Prostate gland (tissue), 2 donors: ENCODE measurements at regions not wholly inside any gene's neighbourhood (a gene's known extent, or its start where the extent isn't known, plus 50 kb on each side); places are given as distances from the start of the nearest gene placed in this dataset.
"Not testable (repeated sequence)": the region's sequence is repeated elsewhere in the genome, so short reads cannot be mapped to it uniquely, and the experiment has no call there.

Source experiments
- DNase-seq: peaks from one replicate; pipeline ENCODE4 v3.0.0-alpha.2; 2019; ENCODE audit warnings: low spot score
- H3K27ac ChIP-seq, 2 donors: fragments of 200-600 bp; sonication (generic); 2 replicates each; pipeline ENCODE4 v1.5.1; 2017 to 2019
- H3K27me3 ChIP-seq: fragments of 200-600 bp; sonication (generic); replicated peaks from 2 replicates; pipeline ENCODE4 v1.5.1; 2019; ENCODE audit not compliant: insufficient read depth
- H3K36me3 ChIP-seq, 2 donors: fragments of 200-600 bp; sonication (generic); 1 replicate in 1 of 2; 2 replicates in 1 of 2; pipeline versions ENCODE4 v1.5.1 to v1.8.1; 2017 to 2019
- H3K4me1 ChIP-seq: fragments of 200-600 bp; sonication (generic); replicated peaks from 2 replicates; pipeline ENCODE4 v1.5.1; 2019
- H3K4me3 ChIP-seq, 2 donors: fragments of 200-600 bp; sonication (generic); 2 replicates each; pipeline ENCODE4 v1.5.1; 2017 to 2019
- H3K9me3 ChIP-seq: fragments of 200-600 bp; sonication (generic); 2 replicates; pipeline ENCODE4 v1.5.1; 2017
- WGBS: methylation state at CpG from one replicate; pipeline ENCODE4 v1.1.5; 2018; 5-methylcytosine and 5-hydroxymethylcytosine counted together
- intact Hi-C: fragments of 100-400 bp; cut with DNase I; formaldehyde crosslinking; loops from one replicate; pipeline ENCODE4 v1.14.2; 2022
- small RNA-seq, 2 donors: library from RNA; depleted of rRNA; stranded (forward); fragments of <200 nt; gene quantifications; one replicate each; pipeline ENCODE3, GENCODE V24; 2016

DNA sequence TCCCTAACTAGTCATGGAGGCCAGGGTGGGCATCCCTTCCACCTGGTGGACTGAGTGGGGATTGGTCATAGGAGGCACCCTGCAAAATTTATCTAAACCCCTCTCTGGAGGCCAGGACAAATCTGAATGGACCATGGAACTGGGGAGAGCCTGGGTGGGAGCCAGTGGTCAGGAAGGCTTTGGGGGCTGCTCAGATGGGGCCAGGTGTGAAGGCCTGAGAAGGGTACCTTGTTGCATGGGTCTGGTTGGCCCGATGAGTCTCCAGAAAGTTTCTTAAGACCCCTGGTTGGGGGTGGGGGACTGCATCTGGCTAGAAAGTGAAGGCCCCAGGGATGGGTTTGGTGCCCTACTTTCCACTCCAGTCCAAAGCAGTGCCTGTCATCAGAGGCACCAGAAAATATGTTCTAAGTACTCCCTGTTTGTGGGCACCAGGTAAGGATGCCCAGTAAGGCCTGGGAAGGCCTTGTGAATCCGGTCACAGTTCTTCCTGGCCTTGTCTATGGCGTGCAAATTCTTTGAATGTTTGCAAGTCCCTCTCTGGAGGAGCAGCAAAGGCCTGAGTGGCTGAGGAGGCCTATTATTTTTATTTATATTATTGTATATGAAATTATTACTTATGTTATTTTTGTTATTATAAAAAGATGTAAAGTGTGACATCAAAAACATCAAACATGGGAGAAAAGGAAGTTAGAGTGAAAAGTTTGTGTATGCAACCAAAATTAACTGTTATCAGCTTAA is 1729.0 kb downstream of the SPATA31A7 start:
- H3K36me3 ChIP-seq, H3K4me1 ChIP-seq, H3K27me3 ChIP-seq, H3K4me3 ChIP-seq, DNase-seq, intact Hi-C loops, H3K27ac ChIP-seq, H3K9me3 ChIP-seq: not testable (repeated sequence)
- WGBS, result 88% methylated on average over 3 of the region's 3 CpGs

DNA sequence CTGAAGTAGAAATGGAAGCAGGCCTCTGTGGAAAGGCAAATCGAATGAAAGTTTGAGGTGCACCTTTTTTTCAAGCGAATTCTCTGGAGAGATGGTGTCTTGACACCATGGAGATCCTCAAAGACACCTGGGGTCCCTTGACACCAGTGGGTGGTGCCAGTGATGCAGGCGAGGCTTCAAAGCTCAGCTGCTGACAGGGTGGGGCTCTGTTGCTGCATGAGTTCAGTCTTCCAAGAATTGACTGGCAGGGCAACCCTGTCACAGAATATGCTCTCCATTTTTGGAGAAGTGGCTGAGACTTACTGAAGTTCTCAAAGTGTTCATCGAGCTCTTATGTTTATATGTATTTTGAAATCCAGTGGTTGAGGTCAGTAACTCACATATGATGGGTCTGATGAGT is 1741.6 kb downstream of the SPATA31A7 start:
- H3K4me1 ChIP-seq, H3K36me3 ChIP-seq, DNase-seq, H3K4me3 ChIP-seq, H3K9me3 ChIP-seq, H3K27ac ChIP-seq, H3K27me3 ChIP-seq, intact Hi-C loops: not testable (repeated sequence)
- WGBS, result no CpG with 5 or more reads among the region's 4 CpGs

DNA sequence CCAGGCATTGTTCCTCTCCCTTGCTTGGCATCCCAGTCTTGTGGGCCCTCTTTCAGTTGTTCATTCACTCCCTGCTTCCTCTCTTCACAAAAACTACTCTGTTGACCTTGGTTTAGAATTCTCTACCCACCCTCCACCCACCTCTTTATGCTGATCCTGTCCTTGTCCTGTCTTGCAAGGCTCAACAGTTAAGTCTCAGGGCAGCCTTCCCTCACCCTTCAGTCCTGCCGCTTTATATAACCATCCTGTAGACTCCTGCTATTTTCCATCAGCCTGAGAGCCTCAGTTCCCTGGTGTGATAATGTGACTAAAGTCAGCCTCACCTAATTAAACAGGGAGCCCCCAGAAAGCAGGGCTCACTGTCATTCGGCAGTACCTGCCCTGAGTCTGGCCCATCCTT is 1763.0 kb downstream of the SPATA31A7 start:
- H3K27me3 ChIP-seq, intact Hi-C loops, H3K4me3 ChIP-seq, H3K27ac ChIP-seq, H3K4me1 ChIP-seq, H3K9me3 ChIP-seq, H3K36me3 ChIP-seq, DNase-seq: not testable (repeated sequence)
- WGBS, result no CpG with 5 or more reads among the region's 2 CpGs

Small RNA genes lying in the stretch of these regions (small RNA-seq; reads per million reads assigned to genes)
- 0.93 to 1.4 reads per million in 2 donors for gene RNA5SP283
